EH (cell line): ENCODE measurements at regions not wholly inside any gene's neighbourhood (a gene's known extent, or its start where the extent isn't known, plus 50 kb on each side); places are given as distances from the start of the nearest gene placed in this dataset.
A peak's percentile ranks its signal among the peaks of the same experiment; 100 is the strongest.

Experiments used
- DNase-seq: peaks from one replicate; pipeline ENCODE4 v3.0.0-alpha.2; 2015; ENCODE audit warnings: low read depth

- DNase-seq, result no peak
Observed at GRCh38 chr12:11568155-11568761, 81.2 kb upstream of the ETV6 start.

- no peak for DNase-seq
Observed at GRCh38 chr12:11568762-11569478, 80.6 kb upstream of the ETV6 start.

DNA sequence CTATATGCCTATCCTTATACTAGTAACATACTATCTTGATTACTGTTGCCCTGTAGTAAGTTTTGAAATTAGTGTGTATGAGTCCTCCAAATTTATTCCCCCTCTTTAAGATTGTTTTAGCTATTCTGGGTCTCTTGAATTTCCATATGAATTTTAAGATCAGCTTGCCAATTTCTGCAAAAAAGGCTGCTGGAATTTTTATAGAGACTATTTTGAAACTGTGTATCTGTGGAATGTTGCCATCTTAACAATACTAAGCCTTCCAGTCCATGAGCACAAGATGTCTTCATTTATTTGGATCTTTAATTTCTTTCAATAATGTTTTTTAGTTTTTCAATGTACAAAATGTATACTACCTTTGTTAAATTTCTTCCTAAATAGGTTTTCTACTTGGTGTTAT lies 79.8 kb upstream of the ETV6 start:
- DNase-seq, result no peak

GRCh38 chr12:11573880-11574279 lies 75.6 kb upstream of the ETV6 start:
- DNase-seq, result no peak

DNA sequence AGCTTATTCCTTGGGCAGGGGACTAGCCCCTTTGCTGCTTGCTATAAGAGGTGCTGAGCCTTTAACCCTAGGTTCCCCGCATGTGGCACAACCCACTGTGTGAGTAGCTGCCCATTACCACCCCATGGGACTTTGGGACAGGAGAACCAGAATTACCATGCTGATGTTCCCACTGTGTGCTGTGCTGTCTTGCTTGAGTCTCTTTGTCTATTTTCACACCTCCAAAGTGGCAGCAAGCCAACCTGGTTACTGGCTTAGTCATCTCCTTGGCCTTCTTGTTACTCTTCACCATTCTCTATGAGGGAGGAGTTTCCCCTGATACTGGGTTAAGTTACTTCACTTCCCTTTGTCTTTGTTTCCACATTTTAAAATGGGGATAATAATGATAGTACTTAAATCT lies 73.4 kb upstream of the ETV6 start:
- peak; percentile 71 for DNase-seq

GRCh38 chr12:11577658-11578260 lies 71.7 kb upstream of the ETV6 start:
- DNase-seq, result no peak

DNA sequence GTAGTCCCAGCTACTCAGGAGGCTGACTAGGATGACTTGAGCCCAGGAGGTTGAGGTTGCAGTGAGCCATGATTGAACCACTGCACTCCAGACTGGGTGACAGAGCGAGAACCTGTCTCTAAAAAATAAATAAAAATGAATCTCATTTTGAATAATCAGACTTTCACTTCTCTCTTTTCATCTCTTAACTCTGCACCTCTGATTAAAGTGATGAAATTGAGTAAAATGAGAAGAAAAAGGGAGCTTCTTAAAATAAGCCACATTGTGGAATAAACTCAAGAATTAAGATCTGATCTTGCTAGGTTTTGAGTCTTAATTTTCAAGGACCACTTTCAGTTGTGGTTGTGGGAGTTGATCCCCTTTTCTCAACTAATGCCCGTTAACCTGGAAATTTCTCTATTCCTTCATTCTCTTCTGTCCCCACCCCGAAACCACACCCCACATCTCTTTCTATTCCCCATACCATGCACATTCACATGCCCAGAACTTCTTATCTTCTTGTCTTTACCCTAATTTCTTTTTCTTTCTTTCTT lies 70.9 kb upstream of the ETV6 start:
- DNase-seq, result no peak

DNA sequence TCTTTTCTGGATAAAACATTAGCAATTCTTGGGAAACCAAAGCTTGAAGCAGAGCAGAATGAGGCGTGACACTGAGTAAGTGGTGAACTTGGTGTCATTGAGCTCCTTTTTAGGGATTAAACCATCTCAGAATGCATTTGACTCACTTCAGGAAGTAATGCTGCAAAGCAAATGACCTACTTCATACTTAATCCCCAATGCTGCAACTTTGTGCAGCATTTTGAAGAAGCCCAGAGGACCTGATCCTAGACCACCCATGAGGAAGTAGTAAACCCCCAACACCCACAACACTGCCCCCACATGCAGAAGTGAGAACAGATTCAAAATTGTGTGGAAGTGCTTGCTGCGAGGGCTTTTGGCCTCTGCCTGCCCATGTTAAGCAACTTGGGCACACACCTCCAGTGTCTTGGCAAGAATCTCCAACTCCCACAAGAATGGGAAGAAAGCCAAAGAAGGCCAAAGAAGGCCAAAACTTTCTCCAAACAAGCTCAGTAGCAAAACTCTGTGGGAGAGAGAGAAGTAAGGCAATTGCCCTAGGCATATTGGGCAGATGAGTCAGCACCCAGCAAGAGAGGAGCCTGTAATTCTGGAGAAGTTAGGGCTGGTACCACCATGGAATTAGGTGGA lies 69.2 kb upstream of the ETV6 start:
- peak; percentile 98 for DNase-seq

DNA sequence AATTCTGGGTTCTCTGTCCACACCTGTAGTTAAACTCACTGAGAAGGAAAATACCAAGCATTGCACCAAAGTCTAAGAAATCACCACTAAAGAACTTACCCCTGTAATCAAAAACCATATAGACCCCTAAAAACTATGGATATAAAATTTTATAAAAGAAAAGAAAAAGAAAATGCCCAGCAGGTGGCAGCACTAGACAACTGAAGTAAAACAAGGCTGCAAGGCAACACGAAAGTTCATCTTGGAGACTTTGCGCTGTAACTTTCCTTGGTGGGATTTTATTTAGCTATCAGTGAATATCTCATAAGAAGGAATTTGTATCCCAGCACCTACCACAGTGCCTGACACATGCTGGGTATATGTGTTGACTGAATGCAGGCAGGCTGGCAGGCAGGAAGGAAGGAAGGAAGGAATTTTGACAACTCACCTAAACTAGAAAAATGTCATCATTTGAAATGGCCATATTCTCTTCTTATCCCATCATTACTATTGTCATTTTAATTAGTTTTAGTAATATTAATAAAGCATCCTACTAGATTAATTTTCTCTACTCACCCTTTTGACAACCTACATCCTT lies 68.2 kb upstream of the ETV6 start:
- DNase-seq, result peak; percentile 73

- peak; percentile 33 for DNase-seq
Observed at GRCh38 chr12:11584221-11584855, 65.1 kb upstream of the ETV6 start.

DNA sequence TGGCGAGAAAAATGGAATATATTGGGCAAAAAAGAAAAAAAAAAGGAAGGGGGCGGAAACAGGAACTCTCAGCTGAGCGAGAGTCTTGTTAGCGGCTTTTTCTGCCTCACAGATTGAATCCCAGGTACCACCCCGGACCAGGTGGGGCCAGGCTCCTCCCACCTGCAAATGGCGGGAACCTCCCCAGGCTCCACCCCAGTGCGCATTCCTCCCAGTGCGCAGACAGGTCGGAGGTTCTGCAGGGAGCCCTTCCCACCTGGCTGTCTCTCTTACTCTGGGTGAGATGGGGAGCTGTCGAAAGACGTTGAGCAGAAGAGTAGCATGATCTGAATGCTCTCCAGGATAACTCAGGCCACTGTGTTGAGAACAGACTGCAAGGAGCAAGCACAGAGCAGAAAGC lies 57.0 kb upstream of the ETV6 start:
- no peak for DNase-seq

DNA sequence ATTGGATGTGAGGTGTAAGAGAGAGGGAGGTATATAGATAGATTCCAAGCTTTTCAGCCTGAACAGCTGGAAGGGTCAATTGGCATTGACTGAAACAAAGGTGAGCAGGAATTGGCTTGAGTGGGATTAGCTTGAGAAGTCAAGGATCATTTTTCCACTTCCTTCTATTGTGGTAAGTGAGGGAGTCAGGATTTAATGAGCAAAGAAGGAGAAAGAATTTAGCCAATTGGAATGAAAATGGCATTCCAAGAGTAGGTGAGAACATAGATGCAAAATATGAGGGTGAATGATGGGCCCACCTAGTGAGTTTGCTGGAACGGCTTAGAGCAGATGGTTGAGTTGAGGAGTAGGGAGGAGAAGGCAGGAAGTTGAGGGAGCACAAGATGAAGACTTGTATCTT lies 56.5 kb upstream of the ETV6 start:
- DNase-seq, result no peak

GRCh38 chr12:11595080-11595479 lies 54.4 kb upstream of the ETV6 start:
- DNase-seq, result no peak

GRCh38 chr12:11596141-11596540 lies 53.3 kb upstream of the ETV6 start:
- DNase-seq, result no peak

DNA sequence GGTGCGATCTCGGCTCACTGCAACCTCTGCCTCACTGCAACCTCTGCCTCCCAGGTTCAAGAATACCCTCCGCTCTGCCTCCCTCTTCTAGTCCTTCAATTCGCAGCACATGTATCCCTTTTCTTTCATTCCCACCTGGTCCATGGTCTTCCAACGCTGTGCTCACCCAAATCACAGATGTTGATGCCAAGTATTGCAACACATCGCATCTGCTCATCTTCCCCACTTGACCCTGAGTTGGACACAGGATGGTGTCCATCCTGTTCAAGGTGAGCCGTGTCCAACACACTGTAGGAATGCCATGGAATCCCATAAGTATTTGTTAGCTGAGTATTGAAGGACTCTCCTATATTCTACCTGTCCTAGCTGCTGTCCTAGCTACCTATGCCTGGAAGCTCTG lies 50.6 kb upstream of the ETV6 start:
- DNase-seq, result no peak
